ENCODE measurements at regions not wholly inside any gene's neighbourhood (a gene's known extent, or its start where the extent isn't known, plus 50 kb on each side); places are given as distances from the start of the nearest gene placed in this dataset.
"Not testable (repeated sequence)": the region's sequence is repeated elsewhere in the genome, so short reads cannot be mapped to it uniquely, and the experiment has no call there.

DNA sequence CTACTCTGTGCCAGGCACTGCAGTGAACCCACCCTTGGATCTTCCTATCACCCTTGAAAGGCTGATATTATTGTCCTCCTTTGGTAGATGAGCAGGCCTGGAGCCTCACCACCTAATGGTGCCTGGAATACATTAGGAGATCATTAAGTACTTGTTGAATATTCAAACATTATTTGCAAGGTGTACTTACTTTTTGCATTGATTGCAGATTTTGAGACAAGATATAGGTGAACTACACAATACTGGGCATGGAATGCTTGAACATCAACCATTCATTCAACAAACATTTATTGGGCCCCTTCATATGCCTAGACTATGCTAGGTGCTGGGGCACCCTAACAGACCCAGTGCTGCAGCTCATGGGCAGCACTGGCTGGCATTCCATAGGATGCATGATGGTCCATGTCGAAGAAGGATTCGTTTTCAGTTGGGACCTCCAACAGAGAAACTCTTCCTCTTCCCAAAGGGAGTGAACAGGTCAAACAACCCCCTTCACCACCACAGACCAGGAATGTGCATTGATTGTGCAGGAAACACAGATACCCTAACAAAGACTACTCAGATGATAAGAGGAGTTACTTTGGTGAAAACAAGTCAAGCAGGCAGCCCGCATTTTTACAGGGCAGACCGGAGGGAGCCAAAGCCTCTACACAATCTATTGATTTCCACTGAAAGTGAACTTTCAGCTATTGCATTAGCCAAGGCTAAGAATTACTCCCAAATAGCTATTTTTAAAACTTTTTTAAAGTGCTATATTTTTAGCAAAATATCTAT lies 149.6 kb upstream of the SH3BP4 start:
- DNase-seq (ENCODE audit: low read depth): no peak

DNA sequence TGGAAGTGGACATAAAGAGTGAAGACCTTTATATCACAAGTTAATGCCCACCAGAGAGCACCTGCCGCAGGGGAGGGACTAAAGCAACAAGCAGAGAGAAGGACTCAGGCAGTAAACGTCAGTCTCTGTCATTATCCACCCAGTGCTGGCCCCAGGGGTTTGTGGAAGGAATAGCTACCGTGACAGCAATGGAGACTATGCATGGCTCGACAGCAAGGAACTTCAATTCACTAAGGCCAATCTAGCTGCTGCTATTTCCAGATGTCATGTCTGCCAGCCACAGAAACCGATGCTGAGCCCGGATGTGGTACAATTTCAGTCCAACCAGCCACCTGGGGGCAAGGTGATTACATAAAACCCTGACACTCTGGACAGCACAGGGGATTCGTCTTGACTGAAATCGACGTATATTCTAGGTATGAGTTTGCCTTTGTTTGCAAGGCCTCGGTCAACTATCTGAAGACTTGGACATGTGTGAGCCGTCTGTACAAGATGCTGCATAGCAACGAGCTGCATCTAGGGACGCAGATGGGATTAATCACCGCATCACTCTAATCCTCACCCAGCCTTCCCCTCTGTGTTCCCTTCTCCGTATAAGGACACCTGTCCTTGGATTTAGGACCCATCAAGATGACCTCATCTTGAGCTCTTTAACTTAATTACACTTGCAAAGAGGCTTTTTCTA lies 154.1 kb upstream of the SH3BP4 start:
- DNase-seq (ENCODE audit: low read depth): no peak

- DNase-seq (ENCODE audit: low read depth): no peak
Measured at GRCh38 chr2:234796045-234796591, 155.7 kb upstream of the SH3BP4 start.

- no peak for DNase-seq (ENCODE audit: low read depth)
Measured at GRCh38 chr2:234795272-234795920, 156.4 kb upstream of the SH3BP4 start.

DNA sequence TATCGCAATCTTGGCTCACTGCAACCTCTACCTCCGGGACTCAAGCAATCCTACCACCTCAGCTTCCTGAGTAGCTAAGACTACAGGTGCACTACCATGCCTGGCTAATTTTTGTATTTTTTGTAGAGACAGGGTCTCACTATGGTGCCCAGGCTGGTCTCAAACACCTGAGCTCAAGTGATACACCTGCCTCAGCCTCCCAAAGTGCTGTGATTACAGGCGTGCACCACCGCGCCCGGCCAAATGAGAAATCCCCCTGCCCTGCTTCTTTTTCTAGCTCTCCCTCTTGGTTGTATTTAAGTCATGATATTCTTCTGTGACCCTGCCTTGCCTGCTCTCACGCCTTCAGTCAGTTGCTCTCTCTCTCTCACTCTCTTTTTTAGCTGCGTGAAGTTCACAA lies 157.0 kb upstream of the SH3BP4 start:
- DNase-seq (ENCODE audit: low read depth): no peak

GRCh38 chr2:234793212-234793785 lies 158.5 kb upstream of the SH3BP4 start:
- no peak for DNase-seq (ENCODE audit: low read depth)

GRCh38 chr2:234792621-234793022 lies 159.2 kb upstream of the SH3BP4 start:
- DNase-seq (ENCODE audit: low read depth): no peak

DNA sequence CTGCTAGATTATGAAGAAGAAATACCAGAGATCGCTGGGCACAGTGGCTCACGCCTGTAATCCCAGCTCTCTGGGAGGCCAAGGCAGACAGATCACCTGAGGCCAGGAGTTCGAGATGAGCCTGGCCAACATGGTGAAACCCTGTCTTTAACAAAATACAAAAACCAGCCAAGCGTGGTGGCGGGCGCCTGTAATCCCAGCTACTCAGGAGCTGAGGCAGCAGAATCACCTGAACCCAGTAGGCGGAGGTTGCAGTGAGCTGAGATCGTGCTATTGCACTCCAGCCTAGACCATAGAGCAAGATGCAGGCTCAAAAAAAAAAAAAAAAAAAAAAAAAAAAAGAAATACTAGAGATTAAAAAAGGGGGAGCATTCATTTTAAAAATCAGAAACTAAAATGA lies 159.7 kb upstream of the SH3BP4 start:
- not testable (repeated sequence) for DNase-seq (ENCODE audit: low read depth)

DNA sequence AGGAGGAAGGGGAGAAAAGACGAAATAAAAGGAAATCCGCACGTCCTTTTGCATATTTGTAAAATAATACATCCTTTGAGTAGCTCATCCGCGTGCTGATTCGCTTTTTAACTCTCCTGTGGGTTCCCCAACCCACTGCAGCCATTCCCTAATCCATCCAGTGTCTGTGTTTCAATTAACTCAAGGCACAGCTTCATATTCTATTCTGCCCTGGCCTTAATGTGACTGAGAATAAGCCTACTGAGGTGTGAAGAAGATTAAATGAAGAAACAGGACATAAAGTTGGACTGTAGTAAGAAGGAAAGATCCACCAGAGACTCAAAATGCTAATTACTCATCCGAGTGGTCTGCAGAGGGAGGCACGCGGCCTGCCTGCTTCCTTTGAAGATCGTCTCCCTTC lies 161.4 kb upstream of the SH3BP4 start:
- DNase-seq (ENCODE audit: low read depth): no peak

DNA sequence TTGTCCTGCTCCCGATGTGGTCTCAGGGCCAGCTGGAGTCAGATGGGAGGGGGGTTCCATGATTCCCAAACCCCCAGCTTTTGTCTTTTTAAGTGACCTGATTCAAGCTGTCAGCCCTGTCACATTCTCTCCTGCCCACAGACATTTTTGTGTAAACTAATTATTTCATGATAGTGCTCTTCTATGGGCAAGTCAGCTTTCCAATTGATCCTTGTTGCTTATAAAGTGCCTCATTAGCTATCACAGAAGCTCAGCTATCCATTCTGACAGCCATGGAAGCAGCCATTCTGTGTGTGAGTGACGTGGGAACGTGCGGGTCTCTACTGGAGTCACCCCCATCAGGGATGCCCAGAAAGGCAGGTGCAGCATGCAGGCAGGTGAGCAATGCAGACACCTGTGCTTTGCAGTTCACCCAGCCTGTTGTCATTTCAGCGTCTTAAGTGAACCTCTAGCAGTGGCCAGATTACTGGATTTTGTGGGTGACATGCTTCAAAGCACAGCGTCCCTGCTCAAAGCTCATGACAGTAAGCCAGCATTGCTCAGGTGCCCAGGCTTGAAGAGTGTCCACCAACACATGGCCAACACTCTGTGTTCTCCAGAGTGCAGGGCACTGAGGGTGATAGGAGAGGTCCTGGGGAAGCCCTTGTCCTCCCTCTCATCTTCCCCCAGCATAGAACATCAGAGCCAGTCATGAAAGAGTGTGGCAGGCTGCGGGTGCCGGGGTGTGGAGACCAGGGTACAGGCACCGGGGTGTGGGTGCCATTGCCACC lies 162.1 kb upstream of the SH3BP4 start:
- DNase-seq (ENCODE audit: low read depth): no peak

- DNase-seq (ENCODE audit: low read depth): no peak
Measured at GRCh38 chr2:234788841-234789240, 163.0 kb upstream of the SH3BP4 start.

DNA sequence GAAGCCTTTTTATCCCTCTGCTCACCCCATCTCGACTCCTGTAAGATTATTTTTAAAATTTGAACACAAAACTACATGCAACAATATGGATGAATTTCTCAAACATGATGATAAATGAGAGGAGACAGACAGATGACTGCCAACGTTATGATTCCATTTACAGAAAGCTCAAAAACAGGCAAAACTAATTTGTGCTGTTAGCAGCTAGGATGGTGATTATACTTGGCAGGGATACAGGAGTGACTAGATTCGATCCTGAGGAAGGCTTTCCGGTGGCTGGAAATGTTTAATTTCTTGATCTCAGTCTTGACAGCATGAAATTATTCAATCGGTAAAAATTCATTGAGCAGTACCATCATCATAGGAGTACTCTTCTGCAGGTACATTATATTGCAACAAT lies 163.4 kb upstream of the SH3BP4 start:
- DNase-seq (ENCODE audit: low read depth): no peak

DNA sequence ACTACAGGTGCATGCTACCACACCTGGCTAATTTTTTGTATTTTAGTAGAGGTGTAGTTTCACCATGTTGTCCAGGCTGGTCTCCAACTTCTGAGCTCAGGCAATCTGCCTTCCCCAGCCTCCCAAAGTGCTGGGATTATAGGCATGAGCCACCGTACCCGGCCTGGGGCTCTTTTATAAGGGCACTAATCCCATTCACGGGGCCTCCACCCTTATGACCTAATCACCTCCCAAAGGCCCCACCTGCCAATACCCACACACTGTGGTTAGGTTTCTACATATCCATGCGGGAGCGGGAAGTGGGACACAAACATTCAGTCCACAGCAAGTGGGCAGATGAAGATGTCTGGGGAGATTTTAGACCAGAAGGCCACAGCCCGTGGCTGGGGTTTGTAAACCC lies 164.7 kb upstream of the SH3BP4 start:
- DNase-seq (ENCODE audit: low read depth): no peak

DNA sequence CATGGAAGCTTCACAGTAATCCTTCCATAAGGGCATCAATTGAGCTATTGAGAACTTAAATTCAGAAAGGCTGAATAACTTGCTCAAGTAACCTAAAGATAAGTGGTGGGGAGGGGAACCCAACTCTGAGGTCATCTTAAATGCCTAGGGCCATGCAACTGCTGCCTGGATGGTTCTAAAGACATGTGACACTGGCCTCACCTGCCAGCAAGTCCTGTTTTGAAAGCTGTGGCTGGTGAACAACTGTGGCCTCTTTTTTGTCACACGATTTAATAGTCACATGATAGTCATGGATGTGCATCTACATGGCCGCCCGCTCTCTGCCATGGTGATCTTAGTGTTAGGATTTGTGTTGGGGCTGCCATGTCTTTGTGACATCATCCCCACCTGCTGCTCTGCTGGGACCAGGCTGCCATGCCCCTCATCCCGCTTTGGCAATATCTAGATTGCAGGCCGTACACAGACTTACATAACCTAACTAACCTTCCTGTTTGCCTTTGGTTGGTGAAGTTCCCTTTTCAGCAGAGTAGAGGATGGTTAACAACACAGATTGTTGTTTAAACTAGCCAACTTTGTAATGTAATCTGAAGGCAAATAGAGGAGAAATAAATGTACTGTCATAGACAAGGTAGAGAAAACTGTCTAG lies 177.9 kb upstream of the SH3BP4 start:
- no peak for DNase-seq (ENCODE audit: low read depth)

DNA sequence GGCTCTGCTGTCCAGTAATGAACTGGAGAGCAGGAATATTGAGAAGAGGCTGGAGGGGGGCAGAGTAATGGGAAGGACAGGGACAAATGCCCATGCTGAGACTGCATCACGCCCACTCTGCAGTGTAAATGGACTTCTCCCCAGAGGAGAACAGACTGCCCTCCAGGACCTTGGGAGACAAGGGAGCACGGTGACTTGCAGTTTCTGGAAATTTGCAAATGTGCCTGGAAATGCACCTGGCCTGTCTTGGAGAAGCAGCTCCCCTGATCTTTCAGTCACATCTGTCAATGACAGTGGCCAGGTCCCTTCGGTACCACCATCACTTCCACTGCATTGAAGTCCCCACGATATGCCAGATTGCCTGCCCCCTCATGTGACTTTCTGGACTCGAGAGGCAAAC lies 178.7 kb upstream of the SH3BP4 start:
- no peak for DNase-seq (ENCODE audit: low read depth)

- no peak for DNase-seq (ENCODE audit: low read depth)
Measured at GRCh38 chr2:234772733-234773060, 179.1 kb upstream of the SH3BP4 start.

GRCh38 chr2:234771980-234772732 lies 179.7 kb upstream of the SH3BP4 start:
- no peak for DNase-seq (ENCODE audit: low read depth)

DNA sequence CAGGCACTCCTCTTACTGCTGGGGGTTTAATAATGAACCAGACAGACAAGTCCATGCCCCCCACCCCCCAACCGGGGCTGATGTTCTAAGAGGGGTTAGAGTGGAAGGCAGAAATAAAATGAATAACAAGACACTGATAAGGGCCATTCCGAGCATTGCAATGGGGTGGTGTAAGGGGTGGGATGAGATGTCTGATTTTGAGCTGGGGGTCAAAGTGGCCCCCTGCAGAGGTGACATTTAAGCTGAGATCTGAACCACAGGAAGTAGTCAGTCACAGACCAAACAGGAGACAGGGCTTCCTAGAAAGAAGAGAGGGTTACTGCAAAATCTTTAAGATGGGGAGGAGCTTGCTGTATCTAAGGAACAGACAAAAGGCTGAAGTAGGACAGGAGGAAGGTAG lies 180.6 kb upstream of the SH3BP4 start:
- no peak for DNase-seq (ENCODE audit: low read depth)

DNA sequence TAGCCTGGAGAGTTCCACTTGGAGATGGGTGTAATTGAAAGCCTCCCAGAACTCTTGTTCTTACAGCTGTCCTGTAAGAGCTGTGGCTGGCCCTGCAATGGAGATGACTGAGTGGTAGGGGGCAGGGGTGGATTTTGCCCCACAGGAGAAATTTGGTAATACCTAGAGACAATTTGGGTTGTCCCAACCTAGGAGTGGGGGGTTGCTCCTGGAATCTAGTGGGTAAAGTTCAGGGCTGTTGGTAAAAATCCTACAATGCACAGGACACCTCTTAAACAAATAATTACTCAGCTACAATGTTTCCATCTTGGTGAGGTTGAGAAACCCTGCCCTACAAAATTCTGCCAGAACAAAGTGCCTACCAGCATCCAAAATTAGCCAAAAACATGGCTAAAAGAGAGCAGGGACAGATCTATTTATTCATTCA lies 181.1 kb upstream of the SH3BP4 start:
- DNase-seq (ENCODE audit: low read depth): no peak

GRCh38 chr2:234770031-234770506 lies 181.7 kb upstream of the SH3BP4 start:
- DNase-seq (ENCODE audit: low read depth): no peak
